ENCODE measurements at regions not wholly inside any gene's neighbourhood (a gene's known extent, or its start where the extent isn't known, plus 50 kb on each side); places are given as distances from the start of the nearest gene placed in this dataset.

- CTCF ChIA-PET, result no interaction called here
- POLR2A ChIA-PET, result no interaction called here
- no peak for DNase-seq (ENCODE audit: extremely low spot score)
- TF ChIP-seq LEF1 (IDR thresholded peaks at IDR 0.05; ENCODE audit: borderline replicate concordance) (no peak), TARDBP (IDR thresholded peaks at IDR 0.05) (no peak), HDGF (IDR thresholded peaks at IDR 0.05; ENCODE audit: borderline replicate concordance) (no peak), L3MBTL2 (conservative IDR thresholded peaks at IDR 0.05) (no peak), FOXA1 (IDR thresholded peaks at IDR 0.05) (no peak), FOXK2 (IDR thresholded peaks at IDR 0.05) (no peak), ELF4 (IDR thresholded peaks at IDR 0.05) (no peak), ZNF384 (IDR thresholded peaks at IDR 0.05) (no peak)
Measured at GRCh38 chr3:30407651-30408050, 198.8 kb upstream of the TGFBR2 start.

- TF ChIP-seq ELF4 (IDR thresholded peaks at IDR 0.05) (no peak), PKNOX1 (IDR thresholded peaks at IDR 0.05) (no peak), FOXK2 (IDR thresholded peaks at IDR 0.05) (no peak), CTBP1 (IDR thresholded peaks at IDR 0.05; ENCODE audit: borderline replicate concordance) (no peak), SUZ12 (IDR thresholded peaks at IDR 0.05) (no peak)
- DNase-seq (ENCODE audit: extremely low spot score), result no peak
- CTCF ChIA-PET, result no interaction called here
- POLR2A ChIA-PET, result no interaction called here
Measured at GRCh38 chr3:30408105-30408557, 198.3 kb upstream of the TGFBR2 start.

GRCh38 chr3:30418443-30418842, 188.0 kb upstream of the TGFBR2 start:
- DNase-seq (ENCODE audit: extremely low spot score), result no peak
- ChIA-PET POLR2A (no interaction called here), CTCF (no interaction called here)
- no peak for TF ChIP-seq FOXA1 (IDR thresholded peaks at IDR 0.05)
- TF ChIP-seq CTBP1 (IDR thresholded peaks at IDR 0.05; ENCODE audit: borderline replicate concordance), result no peak
- no peak for TF ChIP-seq FOXM1 (IDR thresholded peaks at IDR 0.05; ENCODE audit: borderline replicate concordance)
- no peak for TF ChIP-seq ELF4 (IDR thresholded peaks at IDR 0.05)
- TF ChIP-seq HDGF (IDR thresholded peaks at IDR 0.05; ENCODE audit: borderline replicate concordance), result no peak
- TF ChIP-seq NFRKB (IDR thresholded peaks at IDR 0.05), result no peak

GRCh38 chr3:30421266-30421665, 185.1 kb upstream of the TGFBR2 start:
- ChIA-PET POLR2A (no interaction called here), CTCF (no interaction called here)
- DNase-seq (ENCODE audit: extremely low spot score), result no peak
- no peak for TF ChIP-seq CTBP1 (IDR thresholded peaks at IDR 0.05; ENCODE audit: borderline replicate concordance)
- TF ChIP-seq FOXK2 (IDR thresholded peaks at IDR 0.05), result no peak
- no peak for TF ChIP-seq PKNOX1 (IDR thresholded peaks at IDR 0.05)
- TF ChIP-seq TARDBP (IDR thresholded peaks at IDR 0.05), result no peak
- TF ChIP-seq ELF4 (IDR thresholded peaks at IDR 0.05), result no peak
- TF ChIP-seq FOXA1 (IDR thresholded peaks at IDR 0.05), result no peak
- no peak for TF ChIP-seq LEF1 (IDR thresholded peaks at IDR 0.05; ENCODE audit: borderline replicate concordance)
- no peak for TF ChIP-seq ARNT (IDR thresholded peaks at IDR 0.05)
- no peak for TF ChIP-seq L3MBTL2 (conservative IDR thresholded peaks at IDR 0.05)
- TF ChIP-seq BHLHE40 (IDR thresholded peaks at IDR 0.05; ENCODE audit: borderline replicate concordance), result no peak
- no peak for TF ChIP-seq HDGF (IDR thresholded peaks at IDR 0.05; ENCODE audit: borderline replicate concordance)
- no peak for TF ChIP-seq SP1 (IDR thresholded peaks at IDR 0.05)
- no peak for TF ChIP-seq FOXM1 (IDR thresholded peaks at IDR 0.05; ENCODE audit: borderline replicate concordance)
- TF ChIP-seq ZNF384 (IDR thresholded peaks at IDR 0.05), result no peak
- no peak for TF ChIP-seq NFRKB (IDR thresholded peaks at IDR 0.05)
- TF ChIP-seq SUZ12 (IDR thresholded peaks at IDR 0.05), result no peak

GRCh38 chr3:30426293-30426993, 180.0 kb upstream of the TGFBR2 start:
- TF ChIP-seq BHLHE40 (IDR thresholded peaks at IDR 0.05; ENCODE audit: borderline replicate concordance) (no peak), ARNT (IDR thresholded peaks at IDR 0.05) (no peak), CTBP1 (IDR thresholded peaks at IDR 0.05; ENCODE audit: borderline replicate concordance) (no peak)
- ChIA-PET POLR2A (no interaction called here), CTCF (no interaction called here)
- DNase-seq (ENCODE audit: extremely low spot score), result no peak

- ChIA-PET POLR2A (no interaction called here), CTCF (no interaction called here)
- DNase-seq (ENCODE audit: extremely low spot score), result no peak
- TF ChIP-seq L3MBTL2 (conservative IDR thresholded peaks at IDR 0.05), result no peak
- TF ChIP-seq FOXA1 (IDR thresholded peaks at IDR 0.05), result no peak
- no peak for TF ChIP-seq SP1 (IDR thresholded peaks at IDR 0.05)
- no peak for TF ChIP-seq SUZ12 (IDR thresholded peaks at IDR 0.05)
- TF ChIP-seq ELF4 (IDR thresholded peaks at IDR 0.05), result no peak
- no peak for TF ChIP-seq LEF1 (IDR thresholded peaks at IDR 0.05; ENCODE audit: borderline replicate concordance)
- TF ChIP-seq PKNOX1 (IDR thresholded peaks at IDR 0.05), result no peak
- no peak for TF ChIP-seq NFRKB (IDR thresholded peaks at IDR 0.05)
- TF ChIP-seq BHLHE40 (IDR thresholded peaks at IDR 0.05; ENCODE audit: borderline replicate concordance), result no peak
- TF ChIP-seq ARNT (IDR thresholded peaks at IDR 0.05), result no peak
- TF ChIP-seq TARDBP (IDR thresholded peaks at IDR 0.05), result no peak
- TF ChIP-seq FOXK2 (IDR thresholded peaks at IDR 0.05), result no peak
- no peak for TF ChIP-seq ZNF384 (IDR thresholded peaks at IDR 0.05)
- no peak for TF ChIP-seq CTBP1 (IDR thresholded peaks at IDR 0.05; ENCODE audit: borderline replicate concordance)
Measured at GRCh38 chr3:30428251-30428650, 178.2 kb upstream of the TGFBR2 start.

Data from HEK293T (cell line).